ENCODE measurements at regions not wholly inside any gene's neighbourhood (a gene's known extent, or its start where the extent isn't known, plus 50 kb on each side); places are given as distances from the start of the nearest gene placed in this dataset.

DNA sequence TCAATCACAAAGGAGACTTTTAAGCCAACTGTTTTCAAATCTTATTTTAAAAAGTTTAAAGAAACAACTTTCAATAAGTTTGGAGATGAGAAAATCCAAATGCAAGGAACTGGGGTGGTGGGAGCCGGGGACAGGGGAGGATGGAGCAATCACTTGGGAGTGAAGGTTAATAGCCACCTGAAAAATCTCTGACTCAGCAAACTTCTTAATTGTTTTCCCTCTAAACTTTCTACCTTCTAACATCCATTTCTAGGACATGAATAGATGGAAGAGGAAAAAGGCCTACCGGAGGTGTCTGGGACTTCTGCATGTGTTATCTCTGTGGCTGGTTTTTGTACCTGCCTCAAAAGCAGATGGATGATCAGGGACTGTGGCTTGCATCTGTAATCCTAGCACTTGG is 360.6 kb downstream of the OSTF1 start:
- no peak overlapping the region for H3K27ac ChIP-seq
- no peak for TF ChIP-seq ZFX (IDR thresholded peaks at IDR 0.05)
- TF ChIP-seq, protein P1, sequence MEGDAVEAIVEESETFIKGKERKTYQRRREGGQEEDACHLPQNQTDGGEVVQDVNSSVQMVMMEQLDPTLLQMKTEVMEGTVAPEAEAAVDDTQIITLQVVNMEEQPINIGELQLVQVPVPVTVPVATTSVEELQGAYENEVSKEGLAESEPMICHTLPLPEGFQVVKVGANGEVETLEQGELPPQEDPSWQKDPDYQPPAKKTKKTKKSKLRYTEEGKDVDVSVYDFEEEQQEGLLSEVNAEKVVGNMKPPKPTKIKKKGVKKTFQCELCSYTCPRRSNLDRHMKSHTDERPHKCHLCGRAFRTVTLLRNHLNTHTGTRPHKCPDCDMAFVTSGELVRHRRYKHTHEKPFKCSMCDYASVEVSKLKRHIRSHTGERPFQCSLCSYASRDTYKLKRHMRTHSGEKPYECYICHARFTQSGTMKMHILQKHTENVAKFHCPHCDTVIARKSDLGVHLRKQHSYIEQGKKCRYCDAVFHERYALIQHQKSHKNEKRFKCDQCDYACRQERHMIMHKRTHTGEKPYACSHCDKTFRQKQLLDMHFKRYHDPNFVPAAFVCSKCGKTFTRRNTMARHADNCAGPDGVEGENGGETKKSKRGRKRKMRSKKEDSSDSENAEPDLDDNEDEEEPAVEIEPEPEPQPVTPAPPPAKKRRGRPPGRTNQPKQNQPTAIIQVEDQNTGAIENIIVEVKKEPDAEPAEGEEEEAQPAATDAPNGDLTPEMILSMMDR (conservative IDR thresholded peaks at IDR 0.05) = no peak

GRCh38 chr9:75451045-75451444 is 362.7 kb downstream of the OSTF1 start:
- no peak for TF ChIP-seq ZFX (IDR thresholded peaks at IDR 0.05)
- TF ChIP-seq, protein P1 (conservative IDR thresholded peaks at IDR 0.05) = no peak
- no peak overlapping the region for H3K27ac ChIP-seq

DNA sequence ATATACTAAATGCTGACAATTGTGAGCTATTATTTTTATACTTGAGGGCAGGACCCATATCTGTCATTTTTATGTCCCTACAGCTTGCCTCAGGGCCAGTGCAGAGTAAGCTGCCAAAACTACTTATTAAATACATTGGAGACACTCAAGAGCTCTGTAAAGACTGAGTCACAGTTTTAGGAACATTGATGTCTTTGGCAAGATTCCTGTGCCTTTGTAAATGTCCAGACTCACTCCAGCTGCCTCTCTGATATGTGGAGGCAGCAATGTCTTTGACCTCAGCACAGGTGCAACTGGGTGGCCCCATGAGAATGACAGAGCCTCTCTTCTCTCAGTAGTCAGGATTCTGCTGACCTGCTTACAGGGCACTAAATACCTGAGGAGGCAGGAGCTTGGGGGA is 363.2 kb downstream of the OSTF1 start:
- no peak overlapping the region for H3K27ac ChIP-seq
- no peak for TF ChIP-seq ZFX (IDR thresholded peaks at IDR 0.05)
- TF ChIP-seq, protein P1 (conservative IDR thresholded peaks at IDR 0.05) = no peak

DNA sequence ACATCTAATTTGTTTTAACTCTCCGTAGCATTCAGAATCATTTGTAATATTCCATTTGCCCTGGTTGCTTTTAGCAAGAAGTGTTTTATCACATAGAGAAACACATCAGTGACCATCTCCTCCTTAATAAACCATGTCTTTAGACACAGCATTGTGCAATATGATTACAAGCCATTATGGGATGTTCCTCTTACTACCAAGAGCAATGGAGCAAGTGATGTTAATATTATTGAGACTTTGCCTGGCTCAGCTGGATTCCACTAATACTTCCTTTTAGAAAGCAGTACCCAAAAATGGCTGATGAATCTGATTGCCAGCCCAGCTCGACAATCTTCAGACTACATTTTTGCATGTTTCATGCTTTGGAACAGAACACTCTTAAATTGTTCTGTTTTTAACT is 364.2 kb downstream of the OSTF1 start:
- TF ChIP-seq, protein P1 (conservative IDR thresholded peaks at IDR 0.05) = no peak
- no peak for TF ChIP-seq ZFX (IDR thresholded peaks at IDR 0.05)
- H3K27ac ChIP-seq = no peak overlapping the region

GRCh38 chr9:75454043-75454442 is 365.7 kb downstream of the OSTF1 start:
- no peak overlapping the region for H3K27ac ChIP-seq
- TF ChIP-seq, protein P1 (conservative IDR thresholded peaks at IDR 0.05) = no peak
- no peak for TF ChIP-seq ZFX (IDR thresholded peaks at IDR 0.05)

GRCh38 chr9:75454891-75455290 is 366.6 kb downstream of the OSTF1 start:
- TF ChIP-seq, protein P1 (conservative IDR thresholded peaks at IDR 0.05) = no peak
- no peak for TF ChIP-seq ZFX (IDR thresholded peaks at IDR 0.05)
- H3K27ac ChIP-seq = no peak overlapping the region

DNA sequence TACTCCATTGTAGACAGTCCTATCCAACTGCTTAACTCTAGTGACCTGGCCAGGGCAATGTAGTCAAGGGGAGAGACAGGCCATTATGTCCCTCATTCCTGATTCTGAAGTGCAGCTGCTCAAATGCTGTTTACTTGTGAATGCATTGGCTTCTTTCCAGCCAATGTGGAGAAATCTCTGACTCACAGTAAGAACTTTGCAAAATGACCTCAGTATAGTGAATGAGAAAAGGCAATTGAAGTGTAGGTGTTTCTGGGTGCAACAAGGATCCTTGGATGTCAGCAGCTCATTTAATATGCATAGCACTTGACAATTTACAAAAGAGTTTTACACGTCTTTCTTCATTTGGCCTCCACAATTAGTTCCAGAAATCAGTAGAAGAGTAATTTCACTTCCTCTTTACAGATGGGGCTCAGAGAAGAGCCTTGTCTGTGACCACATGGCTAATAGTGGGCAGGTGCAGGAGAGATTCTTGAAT is 367.2 kb downstream of the OSTF1 start:
- TF ChIP-seq, protein P1 (conservative IDR thresholded peaks at IDR 0.05) = no peak
- TF ChIP-seq ZFX (IDR thresholded peaks at IDR 0.05) = no peak
- H3K27ac ChIP-seq = no peak overlapping the region
